SK-N-SH treated with all-trans-retinoic acid at 6 μM for 48 hours (cell line): ENCODE measurements at regions not wholly inside any gene's neighbourhood (a gene's known extent, or its start where the extent isn't known, plus 50 kb on each side); places are given as distances from the start of the nearest gene placed in this dataset.

ENCODE experiments used
- GLIS3 ChIP-seq: fragments of 250-450 bp; sonication (Bioruptor Pico); IDR thresholded peaks from 2 replicates; pipeline ENCODE4 v1.5.0; 2020; ENCODE audit warnings: mild to moderate bottlenecking, moderate library complexity
- ZFP3 ChIP-seq: fragments of 250-450 bp; sonication (Bioruptor Pico); IDR thresholded peaks from 2 replicates; pipeline ENCODE4 v1.5.0; 2020; ENCODE audit warnings: mild to moderate bottlenecking, moderate library complexity

DNA sequence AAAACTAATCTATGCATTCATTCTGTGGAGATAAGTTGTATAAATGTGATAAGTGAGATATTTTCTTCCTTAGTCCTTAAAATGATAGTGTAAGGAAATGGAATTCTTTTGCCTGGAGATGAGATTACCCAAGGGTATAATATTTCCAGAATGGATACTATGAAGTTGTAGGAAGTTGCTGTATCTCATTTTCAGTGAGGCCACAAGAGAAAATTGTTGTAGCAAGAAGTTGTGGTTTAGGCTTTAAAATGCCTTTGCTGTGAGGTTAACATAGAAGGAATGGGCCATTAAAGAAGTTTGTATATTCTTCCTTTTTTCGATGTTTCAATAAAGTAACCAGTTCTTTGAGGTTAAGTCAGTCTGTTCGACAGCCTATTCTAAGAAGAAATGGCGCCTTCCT, 50.7 kb upstream of the LIN7C start:
- TF ChIP-seq ZFP3 (CRISPR knock-in tag) (no peak), GLIS3 (no peak)
